ENCODE measurements at regions not wholly inside any gene's neighbourhood (a gene's known extent, or its start where the extent isn't known, plus 50 kb on each side); places are given as distances from the start of the nearest gene placed in this dataset.

DNA sequence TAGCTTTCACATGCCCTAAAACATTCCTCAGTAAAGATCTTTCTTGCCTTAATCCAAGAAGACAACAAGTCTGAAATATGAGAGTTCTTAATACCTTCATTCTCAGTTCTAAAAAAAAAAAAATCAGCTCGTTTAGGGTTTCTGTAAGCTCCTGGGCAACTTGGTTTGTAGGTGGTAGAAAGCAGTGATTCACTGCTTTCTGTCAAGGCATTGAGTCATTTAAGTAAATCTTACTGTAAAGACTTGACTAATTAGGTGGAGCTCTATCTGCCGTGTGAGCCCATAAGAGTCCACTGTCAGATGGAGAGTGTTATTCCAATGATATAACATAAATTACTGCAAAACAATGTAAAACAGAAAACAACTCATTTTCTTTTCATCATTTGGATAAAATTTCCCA is 56.1 kb upstream of the MAST4 start:
- no peaks in the 10 kb centered on the region for H3K27me3 ChIP-seq
- no peaks in the 10 kb centered on the region for H3K9me3 ChIP-seq
- H3K27ac ChIP-seq: no peak overlapping the region
- H3K36me3 ChIP-seq: no peaks in the 10 kb centered on the region
- no peak overlapping the region for H3K4me3 ChIP-seq
- no peaks in the 10 kb centered on the region for H3K4me1 ChIP-seq
- DNase-seq: no peak
- intact Hi-C loops (cut with DNase I; ENCODE audit: low total_unique reads): no loop called here
- TF ChIP-seq, protein P1, sequence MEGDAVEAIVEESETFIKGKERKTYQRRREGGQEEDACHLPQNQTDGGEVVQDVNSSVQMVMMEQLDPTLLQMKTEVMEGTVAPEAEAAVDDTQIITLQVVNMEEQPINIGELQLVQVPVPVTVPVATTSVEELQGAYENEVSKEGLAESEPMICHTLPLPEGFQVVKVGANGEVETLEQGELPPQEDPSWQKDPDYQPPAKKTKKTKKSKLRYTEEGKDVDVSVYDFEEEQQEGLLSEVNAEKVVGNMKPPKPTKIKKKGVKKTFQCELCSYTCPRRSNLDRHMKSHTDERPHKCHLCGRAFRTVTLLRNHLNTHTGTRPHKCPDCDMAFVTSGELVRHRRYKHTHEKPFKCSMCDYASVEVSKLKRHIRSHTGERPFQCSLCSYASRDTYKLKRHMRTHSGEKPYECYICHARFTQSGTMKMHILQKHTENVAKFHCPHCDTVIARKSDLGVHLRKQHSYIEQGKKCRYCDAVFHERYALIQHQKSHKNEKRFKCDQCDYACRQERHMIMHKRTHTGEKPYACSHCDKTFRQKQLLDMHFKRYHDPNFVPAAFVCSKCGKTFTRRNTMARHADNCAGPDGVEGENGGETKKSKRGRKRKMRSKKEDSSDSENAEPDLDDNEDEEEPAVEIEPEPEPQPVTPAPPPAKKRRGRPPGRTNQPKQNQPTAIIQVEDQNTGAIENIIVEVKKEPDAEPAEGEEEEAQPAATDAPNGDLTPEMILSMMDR (IDR thresholded peaks at IDR 0.05): no peak

DNA sequence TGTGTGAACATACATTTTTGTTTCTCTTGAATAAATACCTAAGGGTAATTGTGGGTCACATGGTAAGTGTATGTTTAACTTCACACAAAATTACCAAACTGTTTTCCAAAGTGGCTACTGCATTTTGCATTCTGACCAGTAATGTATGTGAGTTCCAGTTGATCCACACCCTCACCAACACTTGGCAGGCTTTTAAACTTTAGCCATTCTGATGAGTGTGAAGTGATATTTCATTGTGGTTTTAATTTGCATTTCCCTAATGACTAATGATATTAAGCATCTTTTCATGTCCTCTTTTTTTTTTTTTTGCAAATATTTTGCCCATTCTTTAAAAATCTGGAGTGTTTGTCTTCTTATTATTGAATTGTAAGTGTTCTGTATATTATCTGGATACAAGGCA is 53.5 kb upstream of the MAST4 start:
- intact Hi-C loops (cut with DNase I; ENCODE audit: low total_unique reads): no loop called here
- no peaks in the 10 kb centered on the region for H3K4me1 ChIP-seq

More for the DNA sequence above, 53.5 kb upstream of the MAST4 start:
- no peak for DNase-seq
- Histone ChIP-seq H3K27ac (no peak overlapping the region), H3K36me3 (peaks cover 0 to 5% (median 0%) of the 10 kb centered on the region in 3 donors), H3K4me3 (no peak overlapping the region), H3K9me3 (no peaks in the 10 kb centered on the region), H3K27me3 (no peaks in the 10 kb centered on the region)
- TF ChIP-seq, protein P1 (IDR thresholded peaks at IDR 0.05): no peak
